GM21515 (cell line): ENCODE measurements at regions not wholly inside any gene's neighbourhood (a gene's known extent, or its start where the extent isn't known, plus 50 kb on each side); places are given as distances from the start of the nearest gene placed in this dataset.
"Not testable (repeated sequence)": the region's sequence is repeated elsewhere in the genome, so short reads cannot be mapped to it uniquely, and the experiment has no call there.

Source experiments
- ATAC-seq: cut with Tn5 transposase; IDR thresholded peaks from one replicate; pipeline ENCODE4 v1.9.1; 2021; ENCODE audit not compliant: unreplicated experiment

DNA sequence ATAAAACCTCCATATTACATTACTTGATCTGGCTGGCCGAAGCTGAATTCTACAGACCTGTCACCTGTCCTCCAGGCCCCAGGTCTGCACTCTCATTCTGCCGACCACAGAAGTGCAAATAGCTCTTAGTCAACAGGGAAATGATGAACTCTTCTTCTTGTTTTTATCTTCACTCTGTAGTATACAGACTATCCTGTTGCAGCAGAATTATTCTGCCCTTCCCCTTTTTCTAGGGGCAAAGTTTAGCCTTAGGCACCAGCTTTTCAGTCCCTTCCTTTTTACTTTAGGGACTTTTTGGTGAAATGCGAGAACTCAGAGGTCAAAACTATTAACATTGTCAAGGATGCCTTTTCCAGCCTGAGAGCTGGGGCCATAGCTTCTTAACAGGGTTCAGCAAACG lies 229.6 kb upstream of the EGLN3 start:
- ATAC-seq, result no peak

DNA sequence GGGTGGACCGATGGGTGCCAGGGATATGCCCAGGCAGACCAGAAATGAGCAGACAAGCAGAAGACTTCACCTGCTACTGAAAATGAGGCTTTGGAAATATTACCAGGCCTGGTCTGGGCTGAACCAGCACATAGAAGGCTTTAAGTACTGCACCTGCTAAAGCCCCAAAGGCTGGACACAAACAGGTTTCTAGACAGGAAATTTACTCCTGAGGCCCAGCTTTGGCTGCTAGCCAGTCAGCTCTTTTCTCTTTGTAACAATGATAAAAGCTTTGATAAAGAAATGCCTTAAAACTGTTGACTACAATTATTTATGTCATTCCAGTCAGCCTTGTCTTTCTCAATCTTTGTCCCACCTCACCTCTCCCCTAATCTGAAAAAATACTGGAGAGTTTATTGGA lies 228.9 kb upstream of the EGLN3 start:
- no peak for ATAC-seq

DNA sequence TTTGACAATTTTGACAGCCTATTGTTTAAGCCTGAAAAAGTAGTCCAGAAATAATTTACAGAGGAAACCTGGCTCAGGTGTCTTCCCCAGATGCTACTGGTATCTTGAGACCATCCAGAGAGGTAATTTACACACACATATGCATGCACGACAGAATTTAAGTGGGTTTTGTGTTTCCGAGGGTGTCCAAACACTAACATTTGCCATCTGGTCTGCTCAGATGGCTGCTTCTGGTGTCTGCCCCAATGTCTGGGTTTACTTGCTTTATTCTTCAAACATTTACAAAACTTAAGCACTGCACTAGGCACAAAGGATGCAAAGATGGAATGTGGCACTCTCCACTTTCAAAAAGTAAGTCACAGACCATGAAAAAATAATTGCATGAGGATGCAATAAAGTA lies 226.6 kb upstream of the EGLN3 start:
- ATAC-seq, result no peak

DNA sequence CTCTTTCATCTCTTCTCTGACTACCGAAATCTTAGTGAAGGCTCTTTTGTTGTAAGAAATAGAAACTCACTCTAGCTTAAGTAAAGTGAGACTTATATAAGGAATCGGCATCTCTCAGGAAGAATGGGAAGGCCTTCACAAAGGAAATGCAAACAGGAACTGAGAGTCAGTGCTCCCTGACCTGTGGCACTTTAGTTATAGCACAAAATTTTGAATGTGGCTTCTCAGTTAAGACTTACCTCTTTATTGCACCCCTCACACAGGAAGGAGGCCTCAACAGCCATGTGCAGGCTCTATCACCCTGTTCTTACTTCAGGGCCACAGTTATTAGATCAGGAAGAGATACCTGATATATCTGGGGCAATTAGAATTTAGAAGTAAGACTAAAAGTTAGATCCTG lies 224.7 kb upstream of the EGLN3 start:
- peak; percentile 68 for ATAC-seq

DNA sequence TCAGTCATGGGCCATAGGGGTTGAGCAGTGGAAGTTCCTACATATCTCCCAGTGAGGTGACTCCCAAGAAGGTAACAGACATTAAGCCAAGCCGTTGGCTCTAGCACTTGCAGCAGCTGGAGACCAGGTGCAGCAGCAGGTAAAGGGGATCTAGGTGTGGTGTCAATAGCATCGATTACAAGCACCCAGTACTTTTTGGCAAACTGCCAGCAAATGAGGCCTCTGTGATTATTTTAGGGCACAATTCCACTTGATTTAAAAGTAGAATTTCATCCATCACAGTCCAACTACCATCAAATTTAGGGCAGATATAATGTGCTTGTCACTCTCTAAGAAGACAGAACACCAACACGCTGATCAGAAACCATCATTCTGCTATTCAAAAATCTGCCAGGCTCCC lies 224.1 kb upstream of the EGLN3 start:
- peak; percentile 11 for ATAC-seq

DNA sequence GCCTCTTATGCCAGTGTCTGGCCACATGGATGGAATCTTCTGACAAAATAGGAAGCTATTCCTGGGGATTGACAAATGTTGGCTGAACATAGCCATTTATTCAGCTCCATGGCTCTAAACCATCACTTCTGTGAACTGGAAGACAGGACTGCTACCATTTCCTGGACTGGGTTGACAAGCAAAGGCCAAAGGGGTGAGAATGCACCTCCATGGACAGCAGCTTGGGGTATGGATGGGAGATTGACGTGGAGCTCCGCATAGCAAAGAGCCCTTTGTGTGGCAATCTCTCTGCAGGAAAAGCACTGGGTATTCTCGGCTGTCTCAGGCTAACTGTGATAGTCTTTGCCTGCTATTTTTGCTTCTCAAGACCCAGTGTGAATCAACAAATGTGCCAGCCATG lies 223.0 kb upstream of the EGLN3 start:
- no peak for ATAC-seq

DNA sequence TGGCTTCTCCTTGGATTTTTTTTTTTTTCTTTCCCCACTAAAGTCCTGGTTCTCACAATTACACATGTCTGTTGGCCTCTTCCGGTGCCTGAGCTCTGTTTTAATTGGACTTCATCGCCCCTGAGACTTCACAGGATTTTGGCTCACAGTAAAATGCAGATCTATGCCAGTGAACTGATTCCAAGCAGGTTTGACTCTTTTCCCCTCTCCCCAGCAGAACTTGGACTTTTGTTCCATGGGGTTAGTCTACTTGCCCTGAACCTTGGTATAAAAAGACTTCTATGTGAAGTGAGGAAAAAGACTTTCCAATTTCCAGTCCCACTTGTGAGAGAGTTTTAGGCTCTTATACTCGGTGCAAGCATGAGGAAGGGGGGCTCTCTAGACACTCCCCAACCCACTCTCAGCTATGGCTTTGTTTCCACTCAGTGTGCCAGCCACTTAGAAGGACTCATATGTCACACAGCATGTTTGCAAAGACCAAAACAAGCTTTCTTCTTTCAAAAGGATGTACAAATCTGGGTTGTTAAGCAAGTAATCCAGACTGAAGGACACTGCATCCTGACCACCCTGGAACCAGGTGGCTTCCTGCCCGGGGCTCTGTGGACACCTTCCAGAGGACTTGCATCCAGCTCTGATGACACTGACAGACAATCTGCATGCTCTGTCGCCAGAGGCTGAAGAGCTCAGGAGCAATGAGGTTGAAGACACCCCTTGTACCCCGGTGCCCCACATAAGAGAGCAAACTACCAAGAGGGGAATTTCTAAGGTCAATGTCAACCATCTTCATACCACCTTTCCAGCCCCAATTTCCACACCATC lies 221.9 kb upstream of the EGLN3 start:
- ATAC-seq, result no peak

DNA sequence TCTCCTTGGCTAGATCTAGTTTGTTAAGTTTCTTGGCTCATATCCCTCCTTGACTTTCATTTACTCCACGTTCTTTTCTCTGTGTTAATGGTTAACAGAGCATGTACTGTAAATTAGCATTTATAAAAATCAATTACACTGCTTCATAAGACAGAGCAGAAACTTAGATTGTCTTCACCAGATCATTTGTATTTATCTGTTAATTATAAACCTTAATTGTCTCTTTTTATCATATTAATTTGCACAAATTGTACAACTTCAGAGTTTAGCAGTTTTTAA lies 221.2 kb upstream of the EGLN3 start:
- ATAC-seq, result no peak

DNA sequence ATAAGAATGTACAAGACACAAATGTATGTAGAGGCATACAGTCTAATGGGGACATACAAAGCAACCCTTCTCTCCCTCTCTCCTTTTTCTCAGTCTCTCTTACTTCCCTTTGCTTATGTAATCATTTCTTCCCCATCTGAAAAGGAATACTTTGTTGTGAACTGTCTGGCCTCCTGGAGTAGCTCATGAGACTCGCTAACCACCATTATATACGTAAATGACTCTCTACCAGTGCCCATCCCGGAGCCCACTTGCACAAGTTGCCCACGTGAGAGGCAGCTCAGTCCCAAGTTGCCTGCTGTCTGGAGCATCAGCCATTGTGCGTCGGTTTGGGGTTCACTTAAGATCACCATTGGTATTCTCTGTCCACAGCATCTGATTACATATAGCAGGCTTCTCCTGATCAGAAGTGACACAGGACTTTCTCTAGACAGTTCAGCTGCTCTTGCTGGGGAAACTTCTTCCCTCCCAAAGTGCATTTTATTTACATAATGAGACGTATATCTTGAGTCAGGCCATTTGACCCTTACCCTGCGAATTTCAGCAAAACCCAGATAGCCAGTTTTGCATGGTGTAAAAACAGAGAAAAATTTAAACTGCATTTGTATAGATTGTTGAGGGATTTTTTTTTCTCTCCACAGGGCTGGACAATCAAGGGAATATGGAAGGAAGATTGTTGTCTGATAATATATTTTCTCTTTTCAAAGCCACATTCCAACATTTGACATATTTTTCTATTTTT lies 220.7 kb upstream of the EGLN3 start:
- ATAC-seq, result no peak

DNA sequence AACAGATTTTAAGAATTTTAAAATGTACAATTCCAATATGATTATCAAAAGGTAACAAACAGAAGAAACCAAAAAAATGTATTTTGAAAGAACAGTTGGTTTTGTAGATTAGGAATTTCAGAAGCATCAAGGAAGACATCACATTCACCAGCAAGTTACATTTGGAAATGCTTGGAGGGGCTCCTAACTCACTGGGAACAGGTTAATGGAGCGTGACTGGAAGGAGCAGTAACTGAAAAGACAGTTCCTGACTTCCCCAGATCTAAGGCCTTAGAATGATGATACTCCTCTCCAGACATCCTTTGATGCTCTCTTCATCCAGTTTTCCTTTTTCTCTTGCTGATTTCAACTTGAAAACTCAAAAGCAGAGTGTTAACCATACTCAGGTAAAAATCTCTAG lies 220.0 kb upstream of the EGLN3 start:
- ATAC-seq, result no peak

DNA sequence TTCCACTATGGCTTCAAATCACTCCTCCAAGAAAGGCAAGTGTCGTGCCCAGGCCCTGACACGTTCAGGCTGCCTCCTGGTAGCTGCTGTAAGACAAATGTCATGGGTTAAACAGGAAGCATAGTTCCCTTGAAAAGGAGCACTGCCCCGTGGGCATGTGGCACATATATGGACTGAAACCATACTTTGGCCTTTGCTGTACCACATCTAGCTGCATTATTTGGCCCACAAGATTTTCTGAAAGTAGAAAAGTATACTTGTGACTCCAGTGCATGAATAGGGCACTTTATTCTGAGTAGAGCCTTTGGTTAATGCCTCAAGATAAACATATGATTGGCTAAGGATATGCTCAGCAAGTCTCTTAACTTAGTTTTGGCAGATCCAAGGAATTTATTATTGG lies 218.7 kb upstream of the EGLN3 start:
- no peak for ATAC-seq

DNA sequence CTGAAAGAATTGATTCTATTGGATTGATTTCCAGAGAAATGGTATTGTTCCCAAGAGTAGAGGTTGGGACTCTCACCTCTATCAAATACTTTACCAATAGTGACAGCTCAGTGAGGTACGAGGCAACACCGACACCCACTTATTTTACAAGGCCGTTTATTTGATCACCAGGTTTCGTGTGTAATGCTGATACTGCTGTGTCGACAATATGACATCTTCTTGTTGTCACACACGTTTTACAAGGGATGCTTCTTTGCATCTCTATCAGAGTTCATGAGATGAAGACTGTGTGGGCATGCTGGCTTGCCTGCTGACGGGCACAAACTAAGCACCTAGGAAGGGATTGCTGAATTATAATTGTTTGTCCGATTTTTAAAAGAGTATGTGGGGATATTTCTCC lies 217.8 kb upstream of the EGLN3 start:
- ATAC-seq, result no peak

DNA sequence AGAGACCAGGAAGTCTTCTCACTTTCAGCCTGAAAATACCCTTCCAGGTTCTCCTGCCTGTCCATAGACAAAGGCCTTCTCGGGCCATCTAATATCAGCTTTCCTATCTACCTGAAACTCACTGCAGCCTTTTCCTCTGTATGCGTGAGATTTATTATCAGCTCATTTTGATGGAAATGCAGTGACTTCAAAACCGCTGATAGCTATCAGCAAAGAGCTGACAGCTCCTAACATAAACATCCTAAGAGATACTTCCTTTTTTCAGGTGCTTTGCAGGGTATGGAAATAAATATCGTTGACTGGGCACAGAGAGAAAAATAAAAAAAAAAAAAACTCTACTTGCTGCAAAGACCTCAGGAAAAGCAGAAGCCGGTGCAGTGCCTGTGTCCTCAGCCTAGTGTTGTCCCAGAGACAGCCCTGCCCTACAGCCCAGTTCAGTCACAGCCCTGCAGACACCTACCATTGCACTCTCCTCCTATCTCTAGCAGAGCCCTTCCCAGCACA lies 215.0 kb upstream of the EGLN3 start:
- no peak for ATAC-seq

DNA sequence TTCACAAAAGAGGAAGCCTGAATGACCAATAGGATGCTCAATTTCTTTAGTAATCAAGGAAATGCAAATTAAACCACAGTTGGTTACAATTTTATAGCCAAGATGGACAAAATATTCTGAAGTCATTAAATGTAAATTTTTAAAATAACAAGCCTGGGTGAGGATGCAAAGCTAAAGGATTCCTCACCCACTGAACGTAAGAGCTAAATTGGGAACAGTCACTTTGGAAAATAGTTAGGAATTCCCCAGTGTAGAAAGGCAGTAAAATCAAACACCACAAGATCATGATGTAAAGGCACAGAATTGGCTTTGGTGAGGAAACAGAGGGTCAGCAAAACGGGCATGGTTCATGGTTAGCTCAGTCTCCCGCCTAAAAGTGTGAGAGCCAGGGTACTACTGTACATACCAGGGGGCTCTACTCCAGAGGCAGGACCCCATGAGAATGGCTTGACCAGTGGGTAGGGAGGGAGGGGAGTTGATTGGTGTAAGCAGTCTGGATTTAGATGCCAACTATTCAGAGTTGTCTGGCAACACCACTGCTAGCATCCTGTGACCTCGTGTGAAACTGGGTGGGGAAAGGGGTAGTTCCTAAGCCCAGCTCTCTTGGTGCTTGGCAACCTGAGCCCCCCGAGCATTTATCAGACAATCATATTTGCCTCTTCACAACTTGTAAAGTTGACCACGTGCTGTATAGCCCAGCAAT lies 213.4 kb upstream of the EGLN3 start:
- ATAC-seq, result no peak

DNA sequence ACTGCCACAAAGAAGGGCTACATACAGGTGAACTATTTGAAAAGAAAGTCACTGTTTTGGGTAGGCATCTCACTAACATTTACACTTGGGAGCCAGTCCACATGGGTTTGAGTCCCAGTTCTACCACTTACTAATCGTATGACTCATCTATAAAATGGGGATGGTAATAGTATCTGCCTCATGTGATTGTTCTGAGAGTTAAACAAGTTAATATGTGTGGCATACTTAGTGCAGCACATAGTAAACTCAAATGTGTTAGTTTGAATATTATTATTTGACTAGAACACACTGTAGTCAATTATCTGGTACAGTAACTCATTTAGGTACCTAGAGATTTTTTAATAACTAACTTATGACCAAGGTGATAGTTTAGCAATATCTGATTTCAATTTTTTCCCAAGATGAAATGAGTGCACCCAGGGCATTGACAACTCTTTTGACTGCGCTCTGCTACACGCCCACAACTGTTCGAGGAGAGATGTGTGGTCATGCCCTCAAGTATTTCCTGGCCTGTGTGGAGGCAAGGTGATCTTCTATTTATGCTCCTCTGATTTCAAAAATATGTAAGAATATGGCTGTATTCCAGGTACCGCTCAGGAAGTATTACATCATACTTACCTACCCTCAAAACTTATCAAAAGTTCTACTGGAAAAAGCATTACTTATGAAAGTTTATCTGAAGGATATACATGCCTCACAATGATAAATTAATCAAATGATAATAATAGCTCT lies 210.6 kb upstream of the EGLN3 start:
- ATAC-seq, result no peak

DNA sequence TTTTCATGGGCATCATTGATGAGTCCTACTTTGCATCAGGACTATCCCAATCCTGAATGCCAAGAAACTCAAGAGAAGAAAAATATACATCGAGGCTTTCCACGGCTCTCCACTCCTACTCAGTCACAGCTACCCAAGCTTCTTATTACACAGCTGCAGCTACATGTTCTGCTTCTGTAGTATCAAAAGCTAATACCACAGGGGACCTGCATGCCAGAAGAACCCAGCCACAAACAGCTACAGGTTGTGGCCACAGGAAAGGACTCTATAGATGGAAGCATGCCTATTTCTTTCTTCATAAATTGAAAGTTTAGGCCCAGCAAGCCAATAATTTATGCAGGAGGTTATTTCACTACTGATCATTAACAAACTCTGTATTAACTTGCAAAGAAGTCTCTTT lies 209.7 kb upstream of the EGLN3 start:
- ATAC-seq, result no peak

DNA sequence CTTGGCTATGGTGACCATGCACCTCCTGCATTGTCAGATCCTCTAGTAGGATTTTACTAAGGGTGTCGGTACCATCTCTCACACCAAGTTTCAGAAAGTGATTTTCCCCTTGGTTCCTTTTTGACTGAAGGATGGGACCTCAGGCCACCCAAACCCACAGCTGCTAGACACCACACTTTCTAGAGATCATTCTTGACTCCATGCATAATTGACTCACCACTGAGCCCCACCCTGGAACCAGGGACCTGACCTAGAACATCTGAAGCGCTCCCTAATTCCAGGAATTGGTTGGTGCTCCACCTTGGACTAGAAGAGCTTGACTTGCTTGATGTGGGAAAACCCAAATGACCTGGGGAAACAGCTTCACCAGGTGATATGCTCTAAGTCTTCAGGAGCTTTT lies 206.8 kb upstream of the EGLN3 start:
- no peak for ATAC-seq

DNA sequence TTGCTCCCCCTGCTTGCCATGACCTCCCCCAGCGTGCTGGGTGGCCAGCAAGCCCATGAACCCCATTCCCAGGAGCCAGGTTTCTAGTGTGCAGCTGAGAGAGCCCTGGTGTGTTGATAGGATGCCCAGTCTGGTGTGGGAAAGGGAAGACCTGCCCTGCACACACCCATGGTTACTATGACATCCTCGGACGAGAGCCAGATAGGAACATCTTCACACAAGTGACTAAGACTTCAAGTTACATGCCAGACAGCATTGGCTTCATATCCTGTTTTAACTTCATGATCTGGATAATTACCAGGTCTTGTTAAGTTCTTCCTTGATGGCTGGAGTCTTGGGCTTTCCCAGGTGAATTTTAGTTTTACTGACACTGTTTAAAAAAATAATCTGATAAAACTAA lies 196.6 kb upstream of the EGLN3 start:
- ATAC-seq, result no peak

DNA sequence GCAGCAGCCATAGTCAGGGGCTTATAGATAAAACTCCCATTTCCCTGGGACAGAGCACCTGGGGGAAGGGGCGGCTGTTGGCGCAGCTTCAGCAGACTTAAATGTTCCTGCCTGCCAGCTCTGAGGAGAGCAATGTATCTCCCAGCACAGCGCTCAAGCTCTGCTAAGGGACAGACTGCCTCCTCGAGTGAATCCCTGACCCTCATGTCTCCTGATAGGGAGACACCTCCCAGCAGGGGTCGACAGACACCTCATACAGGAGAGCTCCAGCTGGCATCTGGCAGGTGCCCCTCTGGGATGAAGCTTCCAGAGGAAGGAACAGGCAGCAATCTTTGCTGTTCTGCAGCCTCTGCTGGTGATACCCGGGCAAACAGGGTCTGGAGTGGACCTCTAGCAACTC lies 189.3 kb upstream of the EGLN3 start:
- ATAC-seq, result not testable (repeated sequence)

DNA sequence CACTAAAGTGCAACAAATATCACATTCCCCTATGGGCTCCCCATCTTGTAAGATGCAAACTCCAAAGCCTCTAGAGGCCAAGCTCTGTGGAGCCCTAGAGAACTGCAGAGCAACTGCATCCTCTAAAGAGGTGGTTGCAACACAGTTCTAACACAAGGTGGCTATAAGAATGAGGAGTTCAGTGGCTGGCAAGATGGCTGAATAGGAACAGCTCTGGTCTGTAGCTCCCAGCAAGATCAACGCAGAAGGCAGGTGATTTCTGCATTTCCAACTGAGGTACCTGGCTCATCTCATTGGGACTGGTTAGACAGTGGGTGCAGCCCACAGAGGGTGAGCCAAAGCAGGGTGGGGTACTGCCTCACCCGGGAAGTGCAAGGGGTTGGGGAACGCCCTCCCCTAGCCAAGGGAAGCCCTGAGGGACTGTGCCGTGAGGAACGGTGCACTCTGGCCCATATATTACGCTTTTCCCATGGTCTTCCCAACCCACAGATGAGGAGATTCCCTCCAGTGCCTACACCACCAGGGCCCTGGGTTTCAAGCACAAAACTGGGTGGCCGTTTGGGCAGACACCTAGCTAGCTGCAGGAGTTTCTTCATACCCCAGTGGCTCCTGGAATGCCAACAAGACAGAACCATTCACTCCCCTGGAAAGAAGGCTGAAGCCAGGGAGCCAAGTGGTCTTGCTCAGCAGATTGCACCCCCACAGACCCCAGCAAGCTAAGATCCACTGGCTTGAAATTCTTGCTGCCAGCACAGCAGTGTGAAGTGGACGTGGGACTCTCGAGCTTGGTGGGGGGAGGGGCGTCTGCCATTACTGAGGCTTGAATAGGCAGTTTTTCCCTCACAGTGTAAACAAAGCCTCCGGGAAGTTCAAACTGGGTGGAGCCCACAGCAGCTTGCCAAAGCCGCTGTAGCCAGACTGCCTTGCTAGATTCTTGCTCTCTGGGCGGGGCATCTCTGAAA lies 188.6 kb upstream of the EGLN3 start:
- ATAC-seq, result not testable (repeated sequence)
